ENCODE measurements at regions not wholly inside any gene's neighbourhood (a gene's known extent, or its start where the extent isn't known, plus 50 kb on each side); places are given as distances from the start of the nearest gene placed in this dataset.

- no peak for DNase-seq (ENCODE audit: extremely low read depth in 1 of 2, low read depth in 1 of 2)
Measured at GRCh38 chr16:73389085-73389484, 341.2 kb upstream of the ZFHX3 start.

GRCh38 chr16:73387979-73388378 lies 340.1 kb upstream of the ZFHX3 start:
- no peak for DNase-seq (ENCODE audit: extremely low read depth in 1 of 2, low read depth in 1 of 2)

GRCh38 chr16:73385696-73386095 lies 337.8 kb upstream of the ZFHX3 start:
- no peak for DNase-seq (ENCODE audit: extremely low read depth in 1 of 2, low read depth in 1 of 2)

- no peak for DNase-seq (ENCODE audit: extremely low read depth in 1 of 2, low read depth in 1 of 2)
Measured at GRCh38 chr16:73384506-73385089, 336.7 kb upstream of the ZFHX3 start.

- no peak for DNase-seq (ENCODE audit: extremely low read depth in 1 of 2, low read depth in 1 of 2)
Measured at GRCh38 chr16:73383988-73384365, 336.0 kb upstream of the ZFHX3 start.

GRCh38 chr16:73383195-73383987 lies 335.5 kb upstream of the ZFHX3 start:
- no peak for DNase-seq (ENCODE audit: extremely low read depth in 1 of 2, low read depth in 1 of 2)

- no peak for DNase-seq (ENCODE audit: extremely low read depth in 1 of 2, low read depth in 1 of 2)
Measured at GRCh38 chr16:73378471-73378870, 330.5 kb upstream of the ZFHX3 start.

GRCh38 chr16:73371584-73372319 lies 323.8 kb upstream of the ZFHX3 start:
- DNase-seq (ENCODE audit: extremely low read depth in 1 of 2, low read depth in 1 of 2), result no peak

- no peak for DNase-seq (ENCODE audit: extremely low read depth in 1 of 2, low read depth in 1 of 2)
Measured at GRCh38 chr16:73369851-73370250, 321.9 kb upstream of the ZFHX3 start.

GRCh38 chr16:73368715-73369114 lies 320.8 kb upstream of the ZFHX3 start:
- no peak for DNase-seq (ENCODE audit: extremely low read depth in 1 of 2, low read depth in 1 of 2)

- no peak for DNase-seq (ENCODE audit: extremely low read depth in 1 of 2, low read depth in 1 of 2)
Measured at GRCh38 chr16:73365016-73365551, 317.2 kb upstream of the ZFHX3 start.

- DNase-seq (ENCODE audit: extremely low read depth in 1 of 2, low read depth in 1 of 2), result no peak
Measured at GRCh38 chr16:73364413-73364812, 316.5 kb upstream of the ZFHX3 start.

GRCh38 chr16:73361061-73361460 lies 313.1 kb upstream of the ZFHX3 start:
- DNase-seq (ENCODE audit: extremely low read depth in 1 of 2, low read depth in 1 of 2), result no peak

GRCh38 chr16:73356401-73357079 lies 308.6 kb upstream of the ZFHX3 start:
- no peak for DNase-seq (ENCODE audit: extremely low read depth in 1 of 2, low read depth in 1 of 2)

GRCh38 chr16:73355981-73356380 lies 308.1 kb upstream of the ZFHX3 start:
- DNase-seq (ENCODE audit: extremely low read depth in 1 of 2, low read depth in 1 of 2), result no peak

- DNase-seq (ENCODE audit: extremely low read depth in 1 of 2, low read depth in 1 of 2), result no peak
Measured at GRCh38 chr16:73354434-73354833, 306.5 kb upstream of the ZFHX3 start.

- DNase-seq (ENCODE audit: extremely low read depth in 1 of 2, low read depth in 1 of 2), result no peak
Measured at GRCh38 chr16:73350707-73351452, 303.0 kb upstream of the ZFHX3 start.

GRCh38 chr16:73347500-73348375 lies 299.8 kb upstream of the ZFHX3 start:
- no peak for DNase-seq (ENCODE audit: extremely low read depth in 1 of 2, low read depth in 1 of 2)

GRCh38 chr16:73339821-73340220 lies 291.9 kb upstream of the ZFHX3 start:
- DNase-seq (ENCODE audit: extremely low read depth in 1 of 2, low read depth in 1 of 2), result no peak
